HepG2 (cell line): ENCODE measurements at regions not wholly inside any gene's neighbourhood (a gene's known extent, or its start where the extent isn't known, plus 50 kb on each side); places are given as distances from the start of the nearest gene placed in this dataset.

Experiments
- ATAC-seq: fragments of 200-7000 bp; cut with Tn5 transposase; 3 replicates; pipeline ENCODE4 v1.9.1; 2020; ENCODE audit warnings: mild to moderate bottlenecking, moderate library complexity
- BruUV-seq: library from RNA; stranded (reverse); fragments of 400-500 nt; replicated peaks from 2 replicates; lab custom pipeline; 2021; lab: Mats Ljungman, UMichigan
- CTCF ChIA-PET: fragments of 300-600 bp; formaldehyde crosslinking; extraction: SDS; loops from one replicate; lab custom pipeline; 2021; ENCODE audit warnings: low total read pairs, inconsistent platforms, low intra/inter-chr PET ratio; lab: Yijun Ruan, JAX
- POLR2A ChIA-PET: fragments of 350-600 bp; sonication (Branson Sonifier 250); formaldehyde crosslinking; loops from one replicate; lab custom pipeline; 2020; ENCODE audit warnings: antibody characterized with exemption, inconsistent platforms; lab: Yijun Ruan, JAX
- DNase-seq: peaks from one replicate; pipeline ENCODE4 v3.0.0-alpha.2; 2015; ENCODE audit warnings: low spot score
- FAIRE-seq: peaks from 3 replicates; lab custom pipeline; 2011; peaks lifted over from hg19 to GRCh38; lab: Jason Lieb, UNC
- H2AFZ ChIP-seq: one replicate; pipeline ENCODE4 v1.6.1; 2011; ENCODE audit warnings: low read length, inconsistent platforms
- H3K27ac ChIP-seq: fragments of 300-600 bp; 3 replicates; pipeline ENCODE4 v1.8.0; 2011; ENCODE audit warnings: mixed run types, mild to moderate bottlenecking, mixed read lengths, low read length, inconsistent platforms; ENCODE audit not compliant: insufficient read depth; ENCODE audit errors: extremely low read length
- H3K27me3 ChIP-seq, 2 experiments: fragments of 200-600 bp in 1 of 2; 2 replicates in 1 of 2; 3 replicates in 1 of 2; pipeline versions ENCODE4 v1.6.0 to v1.8.0; 2011; ENCODE audit warnings: low read length in 2 of 2, mild to moderate bottlenecking in 2 of 2, moderate library complexity in 2 of 2, inconsistent platforms in 1 of 2; ENCODE audit not compliant: insufficient read depth in 2 of 2, control insufficient read depth in 1 of 2
- H3K36me3 ChIP-seq, 2 experiments: fragments of 200-600 bp in 1 of 2; replicated peaks in 1 of 2; 2 replicates in 1 of 2; 3 replicates in 1 of 2; pipeline versions ENCODE4 v1.5.1 to v1.8.0; 2011; ENCODE audit warnings: low read length in 2 of 2, inconsistent platforms in 1 of 2; ENCODE audit not compliant: insufficient read depth in 2 of 2, control insufficient read depth in 1 of 2
- H3K4me1 ChIP-seq: 2 replicates; pipeline ENCODE4 v1.5.1; 2012; ENCODE audit warnings: low read length, inconsistent platforms; ENCODE audit not compliant: insufficient read depth
- H3K4me2 ChIP-seq: 2 replicates; pipeline ENCODE4 v1.6.0; 2011; ENCODE audit warnings: low read depth, low read length, inconsistent platforms
- H3K4me3 ChIP-seq, 3 experiments: fragments of 200-600 bp in 1 of 3; sonication (generic), shearing (Covaris generic) in 1 of 3; replicated peaks in 1 of 3; 2 replicates each; pipeline ENCODE4 v1.5.1; 2011 to 2016; ENCODE audit warnings: low read length in 3 of 3, inconsistent platforms in 2 of 3, low read depth in 2 of 3, mild to moderate bottlenecking in 2 of 3, control low read depth in 1 of 3, mixed read lengths in 1 of 3; ENCODE audit not compliant: insufficient read depth in 1 of 3
- H3K79me2 ChIP-seq: one replicate; pipeline ENCODE4 v1.6.1; 2011; ENCODE audit warnings: low read length, inconsistent platforms; ENCODE audit not compliant: insufficient read depth
- H3K9ac ChIP-seq: 2 replicates; pipeline ENCODE4 v1.6.0; 2011; ENCODE audit warnings: mild to moderate bottlenecking, low read depth, low read length, inconsistent platforms; ENCODE audit not compliant: insufficient read depth
- H3K9me3 ChIP-seq: 2 replicates; pipeline ENCODE4 v1.5.1; 2012; ENCODE audit warnings: mild to moderate bottlenecking, low read length
- H4K20me1 ChIP-seq: 2 replicates; pipeline ENCODE4 v1.6.0; 2011; ENCODE audit warnings: inconsistent platforms, mild to moderate bottlenecking, low read length, moderate library complexity; ENCODE audit not compliant: insufficient read depth
- ARNT2 ChIP-seq: sonication (generic); formaldehyde crosslinking; IDR thresholded peaks from 2 replicates; pipeline ENCODE4 v1.8.0; 2022; ENCODE audit warnings: mild to moderate bottlenecking, low read depth, missing genetic modification reagents, moderate library complexity
- CEBPG ChIP-seq: IDR thresholded peaks from 2 replicates; pipeline ENCODE4 v1.6.1; 2016
- FOXC1 ChIP-seq: sonication (generic); formaldehyde crosslinking; IDR thresholded peaks from 2 replicates; pipeline ENCODE4 v1.8.0; 2022; ENCODE audit warnings: mild to moderate bottlenecking, missing genetic modification reagents, borderline replicate concordance
- GABPB1 ChIP-seq: IDR thresholded peaks from 2 replicates; pipeline ENCODE4 v1.6.1; 2016; ENCODE audit warnings: mild to moderate bottlenecking, missing genetic modification reagents, moderate library complexity, missing compliant biosample characterization
- IRF2 ChIP-seq: IDR thresholded peaks from 2 replicates; pipeline ENCODE4 v1.6.1; 2018; ENCODE audit warnings: missing genetic modification reagents, missing compliant biosample characterization
- KDM1A ChIP-seq: IDR thresholded peaks from 2 replicates; pipeline ENCODE4 v1.6.1; 2016; ENCODE audit warnings: missing compliant biosample characterization
- MAX ChIP-seq: IDR thresholded peaks from 2 replicates; pipeline ENCODE4 v1.6.1; 2012; ENCODE audit warnings: inconsistent platforms
- THAP7 ChIP-seq: sonication (generic); formaldehyde crosslinking; IDR thresholded peaks from 2 replicates; pipeline ENCODE4 v1.8.1; 2023; ENCODE audit warnings: mild to moderate bottlenecking, missing genetic modification reagents
- ZBTB39 ChIP-seq: sonication (generic); formaldehyde crosslinking; IDR thresholded peaks from 2 replicates; pipeline ENCODE4 v1.5.0; 2020; ENCODE audit warnings: missing genetic modification reagents
- ZNF331 ChIP-seq: sonication (generic); formaldehyde crosslinking; IDR thresholded peaks from 2 replicates; pipeline ENCODE4 v1.4.0; 2020; ENCODE audit warnings: missing genetic modification reagents
- ZNF782 ChIP-seq: sonication (generic); formaldehyde crosslinking; IDR thresholded peaks from 2 replicates; pipeline ENCODE4 v1.4.0; 2020; ENCODE audit warnings: missing genetic modification reagents, mild to moderate bottlenecking, borderline replicate concordance
- WGBS: methylation state at CpG from one replicate; pipeline ENCODE4 v1.1.6; 2017; ENCODE audit warnings: low lambda C conversion rate; 5-methylcytosine and 5-hydroxymethylcytosine counted together
- in situ Hi-C: cut with HindIII; loops from 2 replicates; pipeline ENCODE4 v1.10.0; 2017; ENCODE audit warnings: low pct_unique_long_range_greater_than_20kb; ENCODE audit not compliant: extremely low pct_ligation_motif_present
- intact Hi-C: fragments of 100-400 bp; cut with micrococcal nuclease; formaldehyde crosslinking; loops from one replicate; pipeline ENCODE4 v1.10.0; 2022; ENCODE audit not compliant: unreplicated experiment
- TF ChIP-seq, protein P1 (sequence below): sonication (generic); formaldehyde crosslinking; IDR thresholded peaks from 2 replicates; pipeline ENCODE4 v1.4.0; 2020; ENCODE audit warnings: missing genetic modification reagents, borderline replicate concordance
- TF ChIP-seq, protein P2 (sequence below): sonication (generic); formaldehyde crosslinking; IDR thresholded peaks from 2 replicates; pipeline ENCODE4 v1.5.1; 2020; ENCODE audit warnings: missing genetic modification reagents, mild to moderate bottlenecking, borderline replicate concordance
- TF ChIP-seq, protein P3 (sequence below): IDR thresholded peaks from 2 replicates; pipeline ENCODE4 v1.4.0; 2020; ENCODE audit warnings: mild to moderate bottlenecking, missing genetic modification reagents

- H2AFZ ChIP-seq: no peak overlapping the region
- H3K36me3 ChIP-seq: no peaks in the 10 kb centered on the region
- FAIRE-seq: no peak
- peak; percentile 47; the same call in 2 of the 3 replicates for ATAC-seq
- intact Hi-C loops (no loop called here), in situ Hi-C loops (no loop called here)
- CTCF ChIA-PET: no interaction called here
- no peaks in the 10 kb centered on the region for H3K9me3 ChIP-seq
- no TSS peak for BruUV-seq
- no peaks in the 10 kb centered on the region for H3K79me2 ChIP-seq
- no peak overlapping the region for H3K4me2 ChIP-seq
- whole genome bisulfite sequencing: 9% methylated on average over 4 of the region's 4 CpGs
- POLR2A ChIA-PET: no interaction called here
- H3K9ac ChIP-seq: no peak overlapping the region
- no peak overlapping the region for H3K27ac ChIP-seq
- H4K20me1 ChIP-seq: no peaks in the 10 kb centered on the region
- peak; percentile 38 for DNase-seq
- no peak overlapping the region for H3K4me3 ChIP-seq
- peaks cover 7% of the 10 kb centered on the region; the same call in 1 of the 2 replicates for H3K4me1 ChIP-seq
- H3K27me3 ChIP-seq: no peaks in the 10 kb centered on the region
- TF ChIP-seq ZNF331 (CRISPR knock-in tag) (no peak), IRF2 (CRISPR knock-in tag) (no peak), MAX (no peak), GABPB1 (CRISPR knock-in tag) (no peak), ARNT2 (CRISPR knock-in tag) (no peak), CEBPG (CRISPR knock-in tag) (no peak), FOXC1 (CRISPR knock-in tag) (no peak), KDM1A (CRISPR knock-in tag) (no peak), ZNF782 (CRISPR knock-in tag) (no peak), THAP7 (CRISPR knock-in tag) (no peak), ZBTB39 (no peak)
- TF ChIP-seq, protein P1, sequence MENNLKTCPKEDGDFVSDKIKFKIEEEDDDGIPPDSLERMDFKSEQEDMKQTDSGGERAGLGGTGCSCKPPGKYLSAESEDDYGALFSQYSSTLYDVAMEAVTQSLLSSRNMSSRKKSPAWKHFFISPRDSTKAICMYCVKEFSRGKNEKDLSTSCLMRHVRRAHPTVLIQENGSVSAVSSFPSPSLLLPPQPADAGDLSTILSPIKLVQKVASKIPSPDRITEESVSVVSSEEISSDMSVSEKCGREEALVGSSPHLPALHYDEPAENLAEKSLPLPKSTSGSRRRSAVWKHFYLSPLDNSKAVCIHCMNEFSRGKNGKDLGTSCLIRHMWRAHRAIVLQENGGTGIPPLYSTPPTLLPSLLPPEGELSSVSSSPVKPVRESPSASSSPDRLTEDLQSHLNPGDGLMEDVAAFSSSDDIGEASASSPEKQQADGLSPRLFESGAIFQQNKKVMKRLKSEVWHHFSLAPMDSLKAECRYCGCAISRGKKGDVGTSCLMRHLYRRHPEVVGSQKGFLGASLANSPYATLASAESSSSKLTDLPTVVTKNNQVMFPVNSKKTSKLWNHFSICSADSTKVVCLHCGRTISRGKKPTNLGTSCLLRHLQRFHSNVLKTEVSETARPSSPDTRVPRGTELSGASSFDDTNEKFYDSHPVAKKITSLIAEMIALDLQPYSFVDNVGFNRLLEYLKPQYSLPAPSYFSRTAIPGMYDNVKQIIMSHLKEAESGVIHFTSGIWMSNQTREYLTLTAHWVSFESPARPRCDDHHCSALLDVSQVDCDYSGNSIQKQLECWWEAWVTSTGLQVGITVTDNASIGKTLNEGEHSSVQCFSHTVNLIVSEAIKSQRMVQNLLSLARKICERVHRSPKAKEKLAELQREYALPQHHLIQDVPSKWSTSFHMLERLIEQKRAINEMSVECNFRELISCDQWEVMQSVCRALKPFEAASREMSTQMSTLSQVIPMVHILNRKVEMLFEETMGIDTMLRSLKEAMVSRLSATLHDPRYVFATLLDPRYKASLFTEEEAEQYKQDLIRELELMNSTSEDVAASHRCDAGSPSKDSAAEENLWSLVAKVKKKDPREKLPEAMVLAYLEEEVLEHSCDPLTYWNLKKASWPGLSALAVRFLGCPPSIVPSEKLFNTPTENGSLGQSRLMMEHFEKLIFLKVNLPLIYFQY (CRISPR knock-in tag): no peak
- TF ChIP-seq, protein P2, sequence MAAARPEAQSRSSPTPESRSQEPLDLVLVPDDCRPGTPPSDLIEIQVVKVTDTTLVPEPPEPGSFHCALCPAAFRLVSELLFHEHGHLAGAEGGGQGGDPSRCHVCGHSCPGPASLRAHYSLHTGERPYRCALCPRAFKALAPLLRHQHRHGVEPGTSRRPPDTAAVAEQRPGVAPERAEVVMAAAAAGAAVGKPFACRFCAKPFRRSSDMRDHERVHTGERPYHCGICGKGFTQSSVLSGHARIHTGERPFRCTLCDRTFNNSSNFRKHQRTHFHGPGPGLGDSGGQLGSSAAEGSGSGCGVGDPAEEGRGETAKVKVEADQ (CRISPR knock-in tag): no peak
- TF ChIP-seq, protein P3, sequence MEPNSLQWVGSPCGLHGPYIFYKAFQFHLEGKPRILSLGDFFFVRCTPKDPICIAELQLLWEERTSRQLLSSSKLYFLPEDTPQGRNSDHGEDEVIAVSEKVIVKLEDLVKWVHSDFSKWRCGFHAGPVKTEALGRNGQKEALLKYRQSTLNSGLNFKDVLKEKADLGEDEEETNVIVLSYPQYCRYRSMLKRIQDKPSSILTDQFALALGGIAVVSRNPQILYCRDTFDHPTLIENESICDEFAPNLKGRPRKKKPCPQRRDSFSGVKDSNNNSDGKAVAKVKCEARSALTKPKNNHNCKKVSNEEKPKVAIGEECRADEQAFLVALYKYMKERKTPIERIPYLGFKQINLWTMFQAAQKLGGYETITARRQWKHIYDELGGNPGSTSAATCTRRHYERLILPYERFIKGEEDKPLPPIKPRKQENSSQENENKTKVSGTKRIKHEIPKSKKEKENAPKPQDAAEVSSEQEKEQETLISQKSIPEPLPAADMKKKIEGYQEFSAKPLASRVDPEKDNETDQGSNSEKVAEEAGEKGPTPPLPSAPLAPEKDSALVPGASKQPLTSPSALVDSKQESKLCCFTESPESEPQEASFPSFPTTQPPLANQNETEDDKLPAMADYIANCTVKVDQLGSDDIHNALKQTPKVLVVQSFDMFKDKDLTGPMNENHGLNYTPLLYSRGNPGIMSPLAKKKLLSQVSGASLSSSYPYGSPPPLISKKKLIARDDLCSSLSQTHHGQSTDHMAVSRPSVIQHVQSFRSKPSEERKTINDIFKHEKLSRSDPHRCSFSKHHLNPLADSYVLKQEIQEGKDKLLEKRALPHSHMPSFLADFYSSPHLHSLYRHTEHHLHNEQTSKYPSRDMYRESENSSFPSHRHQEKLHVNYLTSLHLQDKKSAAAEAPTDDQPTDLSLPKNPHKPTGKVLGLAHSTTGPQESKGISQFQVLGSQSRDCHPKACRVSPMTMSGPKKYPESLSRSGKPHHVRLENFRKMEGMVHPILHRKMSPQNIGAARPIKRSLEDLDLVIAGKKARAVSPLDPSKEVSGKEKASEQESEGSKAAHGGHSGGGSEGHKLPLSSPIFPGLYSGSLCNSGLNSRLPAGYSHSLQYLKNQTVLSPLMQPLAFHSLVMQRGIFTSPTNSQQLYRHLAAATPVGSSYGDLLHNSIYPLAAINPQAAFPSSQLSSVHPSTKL: 0 out of 2 replicates have a peak, but pooled peaks have one; percentile 43
These were observed 545.5 kb upstream of the SLC8A1 start for GRCh38 chr2:40997362-40997761.
